HG03378 (cell line): ENCODE measurements at regions not wholly inside any gene's neighbourhood (a gene's known extent, or its start where the extent isn't known, plus 50 kb on each side); places are given as distances from the start of the nearest gene placed in this dataset.

Experiments
- ATAC-seq: cut with Tn5 transposase; IDR thresholded peaks from one replicate; pipeline ENCODE4 v1.9.1; 2021; ENCODE audit warnings: mild to moderate bottlenecking, moderate library complexity; ENCODE audit not compliant: unreplicated experiment

- no peak for ATAC-seq
These were observed 204.4 kb upstream of the NUDT4 start for GRCh38 chr12:93173178-93173957.

DNA sequence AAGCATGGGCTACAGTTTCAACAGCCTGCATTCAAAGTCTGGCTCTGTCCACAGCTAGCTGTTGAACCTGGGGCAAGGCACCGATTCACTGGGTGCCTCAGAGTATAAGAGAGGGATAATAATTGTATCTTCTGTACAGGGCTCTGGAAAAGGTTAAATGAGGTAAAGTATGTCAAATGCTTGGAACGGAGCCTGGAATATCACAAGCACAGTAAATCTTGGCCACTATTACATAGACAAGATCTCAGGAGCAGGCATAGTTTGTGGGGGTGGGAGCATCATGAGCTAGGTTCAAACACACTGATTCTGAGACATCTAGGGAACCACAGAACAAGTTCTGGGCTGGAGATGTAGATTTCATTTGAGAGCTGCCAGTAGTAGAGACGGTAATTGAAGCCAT lies 203.7 kb upstream of the NUDT4 start:
- ATAC-seq: no peak

GRCh38 chr12:93174473-93174872 lies 203.3 kb upstream of the NUDT4 start:
- no peak for ATAC-seq

DNA sequence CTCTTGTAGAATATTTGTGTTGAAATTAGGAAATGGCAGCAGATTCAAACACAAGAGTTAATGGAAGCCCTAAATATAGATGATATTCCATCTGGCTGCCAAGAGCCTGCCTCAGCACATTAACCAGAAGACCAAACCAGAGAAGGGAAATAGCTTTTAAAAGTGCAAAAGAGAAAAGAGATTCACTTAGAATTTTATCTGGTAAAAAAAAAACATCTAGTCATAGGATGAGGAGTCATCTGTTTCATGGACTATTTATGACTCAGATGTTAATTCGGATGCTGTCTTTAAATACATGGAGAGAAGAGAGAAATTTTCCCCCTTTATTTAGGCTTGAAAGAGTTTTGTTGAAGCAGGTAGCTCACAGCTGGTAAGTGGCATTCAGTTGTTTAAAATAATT lies 201.6 kb upstream of the NUDT4 start:
- ATAC-seq: no peak

- ATAC-seq: no peak
These were observed 201.1 kb upstream of the NUDT4 start for GRCh38 chr12:93176610-93177126.

- ATAC-seq: no peak
These were observed 200.2 kb upstream of the NUDT4 start for GRCh38 chr12:93177208-93178153.

DNA sequence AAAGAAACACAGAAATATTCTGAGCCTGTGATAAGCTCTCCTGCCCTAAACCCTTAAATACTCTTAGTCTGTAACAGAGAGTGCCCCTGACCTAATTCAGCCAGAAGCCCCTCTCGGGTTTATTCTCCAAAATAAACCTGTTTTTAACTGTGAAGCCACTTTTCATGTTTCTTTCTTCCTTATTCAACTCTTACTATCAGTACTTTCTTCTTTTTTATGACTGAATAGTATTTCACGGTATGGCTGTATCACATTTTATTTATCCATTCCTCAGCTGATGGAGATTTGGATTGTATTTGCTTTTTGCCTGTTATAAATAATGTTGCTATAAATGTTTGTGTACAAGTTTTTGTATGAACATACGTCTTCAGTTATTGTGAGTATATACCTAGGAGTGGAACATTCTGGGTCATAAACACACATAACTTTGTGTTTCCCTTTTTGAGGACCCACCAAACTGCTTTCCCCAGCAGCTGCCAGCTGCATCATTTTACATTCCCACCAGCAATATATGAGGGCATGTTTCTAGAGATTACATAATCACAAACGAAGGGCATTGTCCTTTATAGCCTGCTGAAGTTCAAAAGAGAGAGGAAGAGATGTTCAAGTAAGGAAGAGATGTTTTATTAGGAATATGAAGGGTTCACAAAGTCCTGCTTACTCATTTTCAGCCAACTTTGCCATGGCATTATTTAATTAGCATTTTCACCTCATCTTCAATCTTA lies 199.4 kb upstream of the NUDT4 start:
- no peak for ATAC-seq

DNA sequence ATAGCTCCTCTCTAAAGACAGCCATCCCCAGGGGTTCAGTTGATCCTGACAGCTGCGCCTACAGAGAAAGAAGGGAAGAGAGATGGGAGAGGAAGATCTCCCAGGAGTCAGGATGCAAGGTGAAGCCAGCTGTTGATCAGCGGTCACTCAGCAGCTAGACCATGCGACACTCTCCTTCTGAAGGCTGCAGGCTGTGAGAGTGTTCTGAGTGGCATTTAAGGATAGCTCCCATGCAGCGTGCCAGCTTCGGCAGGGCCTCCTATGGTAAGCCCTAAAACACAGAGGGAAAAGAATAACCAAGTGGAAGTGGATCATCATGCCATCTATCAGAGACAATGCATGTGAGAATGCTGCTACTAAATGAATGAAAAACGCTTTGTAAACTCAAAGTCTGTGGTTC lies 197.9 kb upstream of the NUDT4 start:
- no peak for ATAC-seq

- ATAC-seq: no peak
These were observed 197.2 kb upstream of the NUDT4 start for GRCh38 chr12:93180566-93180965.

GRCh38 chr12:93181409-93181965 lies 196.2 kb upstream of the NUDT4 start:
- no peak for ATAC-seq

- ATAC-seq: peak; percentile 82
These were observed 193.6 kb upstream of the NUDT4 start for GRCh38 chr12:93183940-93184671.

GRCh38 chr12:93184672-93185368 lies 192.9 kb upstream of the NUDT4 start:
- ATAC-seq: no peak

DNA sequence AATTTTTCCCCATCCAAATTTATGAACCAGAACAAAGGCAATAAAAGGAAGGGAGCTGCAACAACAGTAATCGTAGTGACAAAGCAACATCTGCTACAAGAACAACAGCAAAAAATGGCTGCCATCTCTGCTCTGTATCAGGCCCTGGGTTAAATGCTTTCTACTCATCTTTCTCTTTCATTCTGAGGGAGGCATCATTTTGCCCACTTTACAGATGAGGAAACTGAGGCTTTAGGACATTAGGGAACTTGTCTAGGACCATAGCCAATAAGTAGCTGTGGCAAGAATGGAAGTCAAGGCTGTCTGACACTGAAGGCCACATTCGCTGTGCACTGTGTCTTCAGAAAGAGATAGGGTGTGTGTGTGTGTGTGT lies 192.4 kb upstream of the NUDT4 start:
- ATAC-seq: no peak

DNA sequence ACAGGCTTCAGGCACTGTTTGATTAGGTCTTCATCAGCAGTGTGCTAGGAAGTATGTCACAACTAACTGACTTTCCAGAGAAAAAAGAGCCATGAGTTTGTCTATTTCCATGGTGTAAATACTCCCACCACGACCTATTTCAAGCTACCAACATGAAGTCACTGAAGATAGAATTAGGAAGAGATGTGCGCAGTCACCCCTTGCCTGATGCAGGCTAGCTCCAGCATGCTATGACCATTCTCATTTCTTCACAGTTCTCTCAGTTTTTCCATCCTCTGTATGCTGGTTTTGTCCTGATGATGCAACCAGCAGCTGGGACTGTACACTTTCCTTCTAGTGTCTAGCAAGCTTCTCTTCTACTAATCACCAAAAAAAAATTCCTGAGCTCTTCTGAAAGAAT lies 191.6 kb upstream of the NUDT4 start:
- ATAC-seq: no peak

- ATAC-seq: no peak
These were observed 191.1 kb upstream of the NUDT4 start for GRCh38 chr12:93186621-93187020.

DNA sequence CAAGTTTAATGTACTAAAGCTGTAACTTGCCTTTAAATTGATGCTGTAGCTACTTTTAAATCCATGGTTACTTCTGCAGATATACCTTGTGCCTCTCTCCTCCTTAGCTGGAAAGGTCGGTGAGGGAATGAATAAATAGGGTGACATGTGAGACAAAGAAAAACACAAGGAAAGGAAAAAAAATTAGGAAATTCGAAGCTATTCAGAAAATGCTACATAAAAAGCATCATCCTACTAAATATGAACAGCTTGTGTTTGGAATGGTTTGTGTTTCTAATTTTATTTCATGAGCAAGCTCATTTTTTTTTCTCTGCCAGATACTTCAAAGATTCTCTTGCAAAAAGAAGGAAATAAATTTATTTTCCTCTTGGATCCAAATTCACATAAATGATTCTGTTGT lies 186.3 kb upstream of the NUDT4 start:
- no peak for ATAC-seq

GRCh38 chr12:93191956-93192355 lies 185.8 kb upstream of the NUDT4 start:
- no peak for ATAC-seq

DNA sequence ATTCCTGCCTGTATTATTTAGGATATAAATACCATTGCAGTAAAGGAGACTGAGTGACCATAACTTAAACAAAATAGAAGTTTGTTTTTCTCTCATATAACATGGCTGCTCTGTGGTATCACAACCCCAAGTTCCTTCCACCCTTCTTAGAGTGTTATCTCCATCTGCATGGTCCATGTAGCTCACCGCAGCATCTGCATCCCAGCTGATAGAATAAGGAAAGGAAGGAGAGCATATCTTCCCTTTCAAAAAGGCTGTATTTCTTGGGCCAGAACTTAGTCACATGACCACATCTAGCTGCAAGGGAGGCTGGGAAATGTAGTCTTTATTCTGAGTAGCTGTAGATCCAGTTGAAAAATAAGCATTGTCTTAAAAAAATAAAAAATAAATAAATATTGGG lies 184.8 kb upstream of the NUDT4 start:
- ATAC-seq: no peak

DNA sequence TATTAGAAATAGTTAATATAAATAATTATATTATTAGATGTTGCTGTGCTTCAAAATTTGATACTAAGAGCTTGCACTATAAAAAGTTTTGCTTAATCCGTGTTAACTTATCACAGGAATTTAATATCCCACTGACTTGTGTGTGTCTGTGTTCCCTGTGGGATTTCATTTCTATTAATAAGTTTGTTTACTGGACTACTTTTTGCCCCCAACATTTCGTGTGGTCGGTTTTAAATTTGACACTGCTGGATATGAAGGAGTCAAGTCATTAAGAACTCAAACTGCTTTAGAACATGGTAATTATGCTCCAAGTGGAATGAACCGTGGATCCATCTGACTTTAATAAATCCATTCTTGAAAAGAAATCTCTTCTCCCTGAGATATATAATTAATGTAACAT lies 182.2 kb upstream of the NUDT4 start:
- no peak for ATAC-seq
